Skeletal muscle satellite cell (primary cell): ENCODE measurements at regions not wholly inside any gene's neighbourhood (a gene's known extent, or its start where the extent isn't known, plus 50 kb on each side); places are given as distances from the start of the nearest gene placed in this dataset.

ENCODE experiments used
- H3K27me3 ChIP-seq: 2 replicates; pipeline ENCODE4 v1.7.0; 2013; ENCODE audit warnings: low read length; ENCODE audit not compliant: control insufficient read depth, insufficient read depth
- H3K36me3 ChIP-seq: 2 replicates; pipeline ENCODE4 v1.7.0; 2013; ENCODE audit warnings: mild to moderate bottlenecking, control low read depth, low read length; ENCODE audit not compliant: insufficient read depth
- H3K4me1 ChIP-seq: 2 replicates; pipeline ENCODE4 v1.7.0; 2013; ENCODE audit warnings: low read length; ENCODE audit not compliant: control insufficient read depth, insufficient read depth
- H3K4me2 ChIP-seq: 2 replicates; pipeline ENCODE4 v1.7.0; 2013; ENCODE audit warnings: mild to moderate bottlenecking, low read length
- H3K4me3 ChIP-seq: 2 replicates; pipeline ENCODE4 v1.7.0; 2013; ENCODE audit warnings: low read length
- H3K9ac ChIP-seq: 2 replicates; pipeline ENCODE4 v1.7.0; 2013; ENCODE audit warnings: mild to moderate bottlenecking, low read depth, low read length, moderate library complexity
- H3K9me3 ChIP-seq: replicated peaks from 2 replicates; pipeline ENCODE4 v1.7.0; 2013; ENCODE audit warnings: mild to moderate bottlenecking, control low read depth, low read length

DNA sequence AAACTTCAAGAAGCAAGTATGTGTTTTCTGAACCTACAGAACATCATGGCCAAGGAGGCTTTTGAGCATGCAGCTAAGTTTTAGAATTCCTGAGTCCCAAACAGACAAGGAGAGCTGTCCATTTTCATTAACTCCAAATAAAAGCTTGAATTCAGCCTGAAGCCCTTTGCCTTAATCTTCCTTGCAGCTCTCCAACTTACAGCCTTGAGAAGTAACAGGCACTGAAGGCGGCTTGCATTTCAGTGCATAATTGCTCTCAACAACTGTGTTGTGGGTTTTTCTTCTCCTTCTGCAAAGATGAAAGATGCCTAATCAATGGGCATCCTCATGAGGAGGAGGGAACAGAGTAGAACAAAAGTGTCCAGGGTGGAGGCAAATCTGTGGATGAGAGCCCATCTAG is 286.0 kb downstream of the FAT3 start:
- H3K9me3 ChIP-seq: no peaks in the 10 kb centered on the region

DNA sequence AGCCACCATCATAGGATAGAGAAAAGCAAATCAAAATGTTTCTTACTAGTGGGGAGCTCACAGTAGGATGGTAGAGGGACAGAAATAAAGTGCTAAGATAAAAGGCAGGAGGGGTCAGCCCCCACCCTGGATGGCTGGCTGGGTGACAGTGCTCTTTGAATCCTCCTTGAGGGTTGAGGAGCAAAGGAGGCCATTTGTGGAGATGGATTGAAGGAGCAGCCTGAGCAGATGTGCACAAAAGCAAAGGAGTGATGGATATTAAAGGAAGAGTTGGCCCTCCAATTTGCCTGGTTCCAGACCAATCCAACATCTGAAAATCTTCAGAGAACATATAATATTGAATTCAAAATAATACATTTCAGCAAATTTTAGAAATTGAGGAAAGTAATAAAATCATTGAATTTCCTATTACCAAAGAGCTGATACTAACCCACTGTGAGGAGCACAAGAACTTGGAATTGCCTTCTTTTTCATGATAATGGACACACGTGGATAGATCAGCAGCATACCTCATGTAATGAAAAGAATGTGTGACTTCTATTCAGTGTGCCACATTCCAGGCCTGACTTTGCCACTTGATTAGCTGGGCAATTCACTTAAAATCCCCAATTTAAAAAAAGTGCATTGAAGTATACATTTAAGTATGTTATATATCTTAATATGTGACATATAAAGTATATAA is 287.0 kb downstream of the FAT3 start:
- Histone ChIP-seq H3K36me3 (no peaks in the 10 kb centered on the region), H3K27me3 (no peaks in the 10 kb centered on the region), H3K9ac (no peak overlapping the region), H3K4me2 (no peak overlapping the region), H3K9me3 (no peaks in the 10 kb centered on the region), H3K4me1 (no peaks in the 10 kb centered on the region), H3K4me3 (no peak overlapping the region)

More for the DNA sequence above, 286.0 kb downstream of the FAT3 start:
- Histone ChIP-seq H3K36me3 (no peaks in the 10 kb centered on the region), H3K4me1 (no peaks in the 10 kb centered on the region), H3K4me2 (no peak overlapping the region), H3K4me3 (no peak overlapping the region), H3K27me3 (no peaks in the 10 kb centered on the region), H3K9ac (no peak overlapping the region)

DNA sequence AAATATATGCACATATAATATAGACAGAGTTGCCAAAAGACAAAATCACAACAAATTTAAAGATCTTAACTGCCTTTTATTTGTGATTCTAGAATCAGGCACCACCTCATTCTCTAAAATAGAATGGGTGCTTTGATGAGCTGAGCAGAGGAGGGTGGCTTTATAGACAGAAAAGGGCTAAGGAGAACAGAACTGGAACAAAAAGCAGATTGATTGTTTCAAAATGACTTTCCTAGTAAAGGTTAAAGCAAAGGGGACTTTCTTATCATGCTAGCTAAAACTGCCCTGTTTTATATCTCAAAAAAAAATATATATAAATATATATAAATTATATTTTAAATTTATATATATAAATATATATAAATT is 287.6 kb downstream of the FAT3 start:
- Histone ChIP-seq H3K9me3 (no peaks in the 10 kb centered on the region), H3K9ac (no peak overlapping the region), H3K4me3 (no peak overlapping the region), H3K27me3 (no peaks in the 10 kb centered on the region), H3K4me1 (no peaks in the 10 kb centered on the region), H3K4me2 (no peak overlapping the region), H3K36me3 (no peaks in the 10 kb centered on the region)

DNA sequence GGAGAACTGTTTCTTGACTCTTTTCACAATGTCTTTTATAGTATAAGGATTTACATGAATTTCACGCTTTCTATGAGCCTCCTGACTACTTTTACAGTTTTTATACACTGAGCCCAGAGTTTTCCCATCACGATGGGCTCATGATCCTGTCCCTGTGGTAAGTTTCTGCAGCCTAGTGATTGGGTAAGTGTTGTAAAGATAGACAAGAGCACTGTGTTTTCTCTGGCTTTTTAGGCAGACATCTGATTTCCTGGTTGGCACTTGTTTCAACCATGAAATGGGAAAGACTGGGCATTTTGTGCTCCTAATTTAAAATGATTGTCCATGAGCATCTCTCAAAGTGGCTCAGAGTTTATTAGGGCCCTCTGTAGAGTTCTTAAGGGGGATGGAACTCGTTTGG is 299.0 kb downstream of the FAT3 start:
- Histone ChIP-seq H3K27me3 (peaks cover 9% of the 10 kb centered on the region), H3K4me1 (peaks cover 10% of the 10 kb centered on the region), H3K36me3 (no peaks in the 10 kb centered on the region), H3K4me2 (no peak overlapping the region), H3K9me3 (no peaks in the 10 kb centered on the region), H3K4me3 (no peak overlapping the region), H3K9ac (no peak overlapping the region)

DNA sequence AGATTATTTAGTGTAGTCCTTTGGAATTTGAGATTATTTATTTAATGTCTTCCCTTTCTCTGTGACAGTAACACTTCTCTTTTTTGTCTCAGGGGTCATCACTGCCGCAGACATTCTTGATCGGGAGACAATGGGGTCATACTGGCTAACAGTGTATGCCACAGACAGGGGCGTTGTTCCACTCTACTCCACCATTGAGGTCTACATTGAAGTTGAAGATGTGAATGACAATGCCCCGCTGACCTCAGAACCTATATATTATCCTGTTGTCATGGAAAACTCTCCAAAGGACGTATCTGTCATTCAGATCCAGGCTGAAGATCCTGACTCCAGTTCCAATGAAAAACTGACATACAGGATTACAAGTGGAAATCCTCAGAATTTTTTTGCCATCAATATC is 299.9 kb downstream of the FAT3 start:
- peaks cover 9% of the 10 kb centered on the region for H3K27me3 ChIP-seq
- no peak overlapping the region for H3K4me3 ChIP-seq
- H3K4me2 ChIP-seq: no peak overlapping the region
- H3K9ac ChIP-seq: no peak overlapping the region
- no peaks in the 10 kb centered on the region for H3K9me3 ChIP-seq
- no peaks in the 10 kb centered on the region for H3K36me3 ChIP-seq
- peaks cover 10% of the 10 kb centered on the region for H3K4me1 ChIP-seq

DNA sequence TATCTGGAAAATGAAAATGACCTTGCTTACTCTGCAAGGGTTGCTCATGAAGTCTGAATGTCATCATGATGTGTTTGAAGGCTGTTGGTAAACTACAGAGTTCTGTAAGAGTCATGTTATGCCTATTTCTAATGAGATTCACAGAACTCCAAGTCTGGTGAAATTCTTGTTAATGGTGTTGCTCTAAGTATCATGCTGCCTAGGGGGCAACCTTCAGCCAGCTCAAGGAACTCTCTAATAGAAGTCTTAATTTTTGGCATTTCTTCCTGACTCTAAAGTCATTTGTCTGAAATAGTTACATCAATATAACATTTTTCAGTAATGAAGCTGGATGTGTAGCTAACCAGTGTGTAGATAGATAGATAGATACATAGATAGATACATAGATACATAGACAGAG is 302.8 kb downstream of the FAT3 start:
- Histone ChIP-seq H3K4me3 (peak overlapping the region; percentile 19), H3K9ac (no peak overlapping the region), H3K9me3 (no peaks in the 10 kb centered on the region), H3K36me3 (no peaks in the 10 kb centered on the region), H3K27me3 (peaks cover 13% of the 10 kb centered on the region), H3K4me1 (peaks cover 10% of the 10 kb centered on the region), H3K4me2 (peak overlapping the region; percentile 67)

DNA sequence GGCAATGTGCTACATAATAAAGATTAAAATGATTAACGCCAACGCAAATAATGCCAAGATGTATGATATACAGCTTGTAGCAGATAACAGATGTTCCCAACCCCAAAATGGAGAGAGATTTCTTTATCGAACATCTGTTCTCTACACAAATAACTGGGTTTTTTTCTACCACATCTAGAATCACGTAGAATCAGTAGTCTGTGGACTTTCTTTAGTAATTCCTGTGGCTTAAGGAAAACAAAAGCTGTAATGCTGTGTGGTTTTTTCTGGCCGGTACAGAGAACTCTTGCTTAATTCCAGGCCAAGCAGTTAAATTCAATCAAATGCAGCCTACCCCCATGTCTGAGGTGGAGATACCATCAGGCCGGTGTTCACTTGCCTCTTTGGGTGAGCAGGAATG is 303.4 kb downstream of the FAT3 start:
- H3K9ac ChIP-seq: no peak overlapping the region
- H3K9me3 ChIP-seq: no peaks in the 10 kb centered on the region
- H3K4me3 ChIP-seq: peak overlapping the region; percentile 19
- no peaks in the 10 kb centered on the region for H3K36me3 ChIP-seq
- H3K4me2 ChIP-seq: peak overlapping the region; percentile 67
- H3K4me1 ChIP-seq: peaks cover 10% of the 10 kb centered on the region
- peaks cover 11% of the 10 kb centered on the region for H3K27me3 ChIP-seq

DNA sequence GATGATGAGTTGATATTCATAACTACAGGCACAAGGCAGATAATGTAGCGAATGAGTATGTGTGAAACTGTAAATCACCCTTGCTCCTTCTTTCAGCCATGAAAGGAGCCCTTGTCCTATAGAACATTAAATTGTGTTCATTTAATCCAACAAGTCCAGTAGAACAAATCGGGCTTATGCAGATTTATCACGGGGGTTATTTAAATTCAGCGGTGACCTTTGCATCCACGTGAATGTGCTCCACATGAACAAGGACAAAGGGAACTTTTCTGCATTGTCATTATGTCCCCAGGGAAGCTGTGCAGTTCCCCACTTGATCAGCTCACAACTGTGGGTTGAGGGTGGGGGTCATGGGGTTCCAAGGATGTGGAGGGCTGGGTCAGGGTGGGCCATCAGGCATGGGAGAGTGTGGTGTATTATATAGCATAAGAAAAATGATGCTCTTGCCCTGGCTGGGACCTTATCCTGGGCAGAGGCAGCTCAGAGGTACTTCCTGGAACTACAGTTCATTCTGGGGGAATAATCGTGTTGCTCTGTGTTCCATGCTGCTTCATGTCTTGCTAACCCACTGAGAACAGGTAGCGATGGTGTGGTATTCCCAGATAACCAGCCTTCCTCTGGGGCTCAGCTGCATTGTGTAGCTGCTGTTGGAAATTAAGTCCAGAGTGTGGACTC is 306.6 kb downstream of the FAT3 start:
- H3K4me1 ChIP-seq: peaks cover 10% of the 10 kb centered on the region
- H3K9me3 ChIP-seq: no peaks in the 10 kb centered on the region
- H3K27me3 ChIP-seq: peaks cover 4% of the 10 kb centered on the region
- H3K9ac ChIP-seq: no peak overlapping the region
- no peak overlapping the region for H3K4me2 ChIP-seq
- H3K36me3 ChIP-seq: no peaks in the 10 kb centered on the region
- H3K4me3 ChIP-seq: no peak overlapping the region

DNA sequence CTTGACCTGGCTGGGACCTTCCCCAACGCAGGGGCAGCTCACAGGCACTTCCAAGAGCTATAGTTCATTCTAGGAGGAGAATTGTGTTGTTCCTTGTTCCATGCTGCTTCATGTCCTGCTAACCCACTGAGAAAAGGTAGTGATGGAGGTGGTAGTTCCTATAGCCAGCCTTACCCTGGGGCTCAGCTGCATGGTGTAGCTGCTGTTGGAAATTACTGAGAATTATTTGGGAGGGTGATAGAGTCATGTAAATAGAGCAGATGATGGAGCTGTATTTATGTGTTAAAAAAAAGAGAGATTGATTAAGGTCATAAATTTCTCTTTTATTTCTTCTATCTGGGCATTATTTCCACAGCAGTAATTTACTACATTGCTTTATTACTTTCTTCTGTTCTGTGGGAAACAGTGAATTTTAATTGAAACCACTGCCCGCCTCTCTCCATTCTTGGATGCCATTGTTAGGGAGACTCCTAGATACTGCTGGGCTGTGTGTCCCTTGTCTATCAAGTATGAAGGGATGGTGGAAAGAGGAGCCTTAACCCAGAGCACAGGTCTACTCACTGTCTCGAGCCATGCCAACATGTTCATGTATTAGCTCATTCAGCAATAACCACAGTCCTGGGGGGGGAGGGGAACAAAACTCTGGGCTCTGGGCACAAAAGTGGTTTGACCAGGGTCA is 309.2 kb downstream of the FAT3 start:
- H3K9me3 ChIP-seq: no peaks in the 10 kb centered on the region
- no peak overlapping the region for H3K9ac ChIP-seq
- no peak overlapping the region for H3K4me3 ChIP-seq
- H3K4me1 ChIP-seq: no peaks in the 10 kb centered on the region
- peaks cover 4% of the 10 kb centered on the region for H3K27me3 ChIP-seq
- H3K4me2 ChIP-seq: no peak overlapping the region
- no peaks in the 10 kb centered on the region for H3K36me3 ChIP-seq

DNA sequence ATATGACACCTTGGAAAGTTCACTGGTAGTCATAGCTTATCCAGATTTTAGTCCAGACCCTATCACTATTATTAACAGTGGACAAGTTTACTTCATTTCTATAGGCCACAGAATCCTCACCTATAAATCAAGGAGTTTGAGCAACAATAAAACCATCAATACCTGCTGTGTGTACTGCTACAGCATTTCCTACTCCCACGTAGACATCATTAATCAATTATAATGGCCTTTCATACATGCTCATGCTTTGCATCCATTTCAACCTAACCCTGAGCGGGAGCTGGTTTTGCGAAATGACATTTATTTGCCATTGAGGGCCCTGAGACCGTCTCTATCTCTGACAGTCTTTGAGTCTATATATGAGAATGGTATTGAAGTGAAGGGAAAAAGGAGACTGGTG is 312.3 kb downstream of the FAT3 start:
- no peak overlapping the region for H3K9ac ChIP-seq
- no peak overlapping the region for H3K4me3 ChIP-seq
- no peak overlapping the region for H3K4me2 ChIP-seq
- H3K36me3 ChIP-seq: no peaks in the 10 kb centered on the region
- H3K27me3 ChIP-seq: no peaks in the 10 kb centered on the region
- H3K9me3 ChIP-seq: no peaks in the 10 kb centered on the region
- no peaks in the 10 kb centered on the region for H3K4me1 ChIP-seq

DNA sequence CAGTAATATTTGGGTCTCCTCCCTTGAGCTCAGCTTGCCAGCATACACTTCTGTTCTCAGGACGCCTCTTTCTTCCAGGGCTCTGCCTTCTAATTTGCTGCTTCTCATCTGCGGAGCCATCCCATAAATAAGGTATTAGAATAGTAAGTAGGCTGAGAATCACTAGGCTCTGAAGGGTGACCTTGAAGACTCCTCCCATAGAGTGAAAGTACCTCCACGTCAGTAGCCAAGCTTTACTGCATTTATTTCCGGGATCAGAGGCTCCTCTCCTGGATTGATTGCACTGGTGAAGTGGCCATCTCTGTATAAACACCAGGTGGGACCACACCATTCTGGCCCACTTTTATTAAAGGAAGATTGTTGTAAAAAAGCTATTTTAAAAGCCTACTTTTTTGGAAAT is 315.5 kb downstream of the FAT3 start:
- Histone ChIP-seq H3K9ac (no peak overlapping the region), H3K9me3 (no peaks in the 10 kb centered on the region), H3K27me3 (peaks cover 3% of the 10 kb centered on the region), H3K4me2 (no peak overlapping the region), H3K36me3 (no peaks in the 10 kb centered on the region), H3K4me1 (no peaks in the 10 kb centered on the region), H3K4me3 (no peak overlapping the region)
